ENCODE measurements at regions not wholly inside any gene's neighbourhood (a gene's known extent, or its start where the extent isn't known, plus 50 kb on each side); places are given as distances from the start of the nearest gene placed in this dataset.

- H3K4me3 ChIP-seq (ENCODE audit: low read length) = no peak overlapping the region
- no peak for DNase-seq (ENCODE audit: low read depth, low spot score)
Observed at GRCh38 chr13:21757763-21758162, 86.9 kb downstream of the FGF9 start.

- no peak for DNase-seq (ENCODE audit: low read depth, low spot score)
- no peak overlapping the region for H3K4me3 ChIP-seq (ENCODE audit: low read length)
Observed at GRCh38 chr13:21758441-21758840, 87.6 kb downstream of the FGF9 start.

- no peak overlapping the region for H3K4me3 ChIP-seq (ENCODE audit: low read length)
- no peak for DNase-seq (ENCODE audit: low read depth, low spot score)
Observed at GRCh38 chr13:21759463-21759862, 88.6 kb downstream of the FGF9 start.

- H3K4me3 ChIP-seq (ENCODE audit: low read length) = no peak overlapping the region
- DNase-seq (ENCODE audit: low read depth, low spot score) = no peak
Observed at GRCh38 chr13:21759911-21760310, 89.0 kb downstream of the FGF9 start.

GRCh38 chr13:21761770-21762169 is 90.9 kb downstream of the FGF9 start:
- H3K4me3 ChIP-seq (ENCODE audit: low read length) = no peak overlapping the region
- no peak for DNase-seq (ENCODE audit: low read depth, low spot score)

- no peak overlapping the region for H3K4me3 ChIP-seq (ENCODE audit: low read length)
- DNase-seq (ENCODE audit: low read depth, low spot score) = no peak
Observed at GRCh38 chr13:21762512-21762911, 91.6 kb downstream of the FGF9 start.

- no peak for DNase-seq (ENCODE audit: low read depth, low spot score)
- no peak overlapping the region for H3K4me3 ChIP-seq (ENCODE audit: low read length)
Observed at GRCh38 chr13:21767032-21767431, 96.2 kb downstream of the FGF9 start.

- no peak overlapping the region for H3K4me3 ChIP-seq (ENCODE audit: low read length)
- no peak for DNase-seq (ENCODE audit: low read depth, low spot score)
Observed at GRCh38 chr13:21771075-21771474, 100.2 kb downstream of the FGF9 start.

- no peak overlapping the region for H3K4me3 ChIP-seq (ENCODE audit: low read length)
- DNase-seq (ENCODE audit: low read depth, low spot score) = no peak
Observed at GRCh38 chr13:21777166-21777565, 106.3 kb downstream of the FGF9 start.

GRCh38 chr13:21777813-21778212 is 106.9 kb downstream of the FGF9 start:
- no peak overlapping the region for H3K4me3 ChIP-seq (ENCODE audit: low read length)
- no peak for DNase-seq (ENCODE audit: low read depth, low spot score)

GRCh38 chr13:21782736-21783135 is 111.9 kb downstream of the FGF9 start:
- no peak overlapping the region for H3K4me3 ChIP-seq (ENCODE audit: low read length)
- DNase-seq (ENCODE audit: low read depth, low spot score) = no peak

- no peak for DNase-seq (ENCODE audit: low read depth, low spot score)
Observed at GRCh38 chr13:21785990-21786389, 115.1 kb downstream of the FGF9 start.

GRCh38 chr13:21796066-21796465 is 125.2 kb downstream of the FGF9 start:
- DNase-seq (ENCODE audit: low read depth, low spot score) = no peak
- H3K4me3 ChIP-seq (ENCODE audit: low read length) = no peak overlapping the region

More at GRCh38 chr13:21785990-21786389, 115.1 kb downstream of the FGF9 start:
- no peak overlapping the region for H3K4me3 ChIP-seq (ENCODE audit: low read length)

GRCh38 chr13:21796775-21797514 is 126.1 kb downstream of the FGF9 start:
- no peak for DNase-seq (ENCODE audit: low read depth, low spot score)
- H3K4me3 ChIP-seq (ENCODE audit: low read length) = no peak overlapping the region

- no peak overlapping the region for H3K4me3 ChIP-seq (ENCODE audit: low read length)
- DNase-seq (ENCODE audit: low read depth, low spot score) = no peak
Observed at GRCh38 chr13:21797736-21798135, 126.9 kb downstream of the FGF9 start.

- no peak overlapping the region for H3K4me3 ChIP-seq (ENCODE audit: low read length)
- DNase-seq (ENCODE audit: low read depth, low spot score) = no peak
Observed at GRCh38 chr13:21798181-21798580, 127.3 kb downstream of the FGF9 start.

- no peak for DNase-seq (ENCODE audit: low read depth, low spot score)
- no peak overlapping the region for H3K4me3 ChIP-seq (ENCODE audit: low read length)
Observed at GRCh38 chr13:21799671-21800070, 128.8 kb downstream of the FGF9 start.

GRCh38 chr13:21800837-21801616 is 130.2 kb downstream of the FGF9 start:
- no peak overlapping the region for H3K4me3 ChIP-seq (ENCODE audit: low read length)
- DNase-seq (ENCODE audit: low read depth, low spot score) = no peak

- DNase-seq (ENCODE audit: low read depth, low spot score) = no peak
- H3K4me3 ChIP-seq (ENCODE audit: low read length) = no peak overlapping the region
Observed at GRCh38 chr13:21805733-21806132, 134.9 kb downstream of the FGF9 start.

- no peak for DNase-seq (ENCODE audit: low read depth, low spot score)
- H3K4me3 ChIP-seq (ENCODE audit: low read length) = no peak overlapping the region
Observed at GRCh38 chr13:21812192-21812626, 141.3 kb downstream of the FGF9 start.

- DNase-seq (ENCODE audit: low read depth, low spot score) = no peak
- no peak overlapping the region for H3K4me3 ChIP-seq (ENCODE audit: low read length)
Observed at GRCh38 chr13:21813110-21813509, 142.2 kb downstream of the FGF9 start.

Data from Jurkat, Clone E6-1 (cell line).